GM23338 (cell line): ENCODE measurements at regions not wholly inside any gene's neighbourhood (a gene's known extent, or its start where the extent isn't known, plus 50 kb on each side); places are given as distances from the start of the nearest gene placed in this dataset.

Source experiments
- ATAC-seq: fragments of 200-7000 bp; cut with Tn5 transposase; 3 replicates; pipeline ENCODE4 v1.9.1; 2020
- DNase-seq: peaks from one replicate; pipeline ENCODE4 v3.0.0-alpha.2; 2015; ENCODE audit warnings: low spot score
- H2AFZ ChIP-seq: fragments of 200-600 bp; sonication (generic); 2 replicates; pipeline ENCODE4 v1.8.0; 2016; ENCODE audit warnings: antibody characterized with exemption, mild to moderate bottlenecking, moderate library complexity
- H3F3A ChIP-seq: fragments of 200-600 bp; sonication (generic); replicated peaks from 2 replicates; pipeline ENCODE4 v1.8.0; 2017; ENCODE audit warnings: antibody characterized with exemption, mixed run types, low read depth
- H3K27ac ChIP-seq: fragments of 200-600 bp; sonication (generic); 2 replicates; pipeline ENCODE4 v1.6.1; 2016; ENCODE audit warnings: low read depth
- H3K27me3 ChIP-seq: fragments of 200-600 bp; sonication (generic); 2 replicates; pipeline ENCODE4 v1.8.0; 2016; ENCODE audit warnings: mild to moderate bottlenecking, mixed run types, moderate library complexity; ENCODE audit not compliant: insufficient read depth
- H3K36me3 ChIP-seq: fragments of 200-600 bp; sonication (generic); 2 replicates; pipeline ENCODE4 v1.8.0; 2016; ENCODE audit warnings: mild to moderate bottlenecking; ENCODE audit not compliant: insufficient read depth
- H3K4me1 ChIP-seq: fragments of 200-600 bp; sonication (generic); 2 replicates; pipeline ENCODE4 v1.8.0; 2016; ENCODE audit warnings: mild to moderate bottlenecking, moderate library complexity; ENCODE audit not compliant: insufficient read depth
- H3K4me2 ChIP-seq: fragments of 200-600 bp; sonication (generic); 2 replicates; pipeline ENCODE4 v1.7.1; 2017; ENCODE audit warnings: mixed run types
- H3K4me3 ChIP-seq: fragments of 200-600 bp; sonication (generic); 2 replicates; pipeline ENCODE4 v1.6.1; 2016; ENCODE audit warnings: mixed run types
- H3K79me2 ChIP-seq: fragments of 200-600 bp; sonication (generic); replicated peaks from 2 replicates; pipeline ENCODE4 v1.8.0; 2017; ENCODE audit warnings: mild to moderate bottlenecking; ENCODE audit not compliant: insufficient read depth
- H3K9me2 ChIP-seq: fragments of 200-600 bp; sonication (generic); 2 replicates; pipeline ENCODE4 v1.8.0; 2017; ENCODE audit not compliant: insufficient read depth
- H4K20me1 ChIP-seq: fragments of 200-600 bp; sonication (generic); replicated peaks from 2 replicates; pipeline ENCODE4 v1.8.0; 2017; ENCODE audit warnings: mild to moderate bottlenecking; ENCODE audit not compliant: insufficient read depth
- H3K27ac Mint-ChIP-seq: 2 replicates; pipeline ENCODE4 v1.8.0; 2020; ENCODE audit warnings: inconsistent platforms, mild to moderate bottlenecking, moderate library complexity, mixed read lengths
- H3K27me3 Mint-ChIP-seq: 3 replicates; pipeline ENCODE4 v1.8.0; 2022; ENCODE audit warnings: low read depth, mild to moderate bottlenecking, moderate library complexity, mixed read lengths, inconsistent platforms; ENCODE audit not compliant: insufficient read depth, poor library complexity
- H3K36me3 Mint-ChIP-seq: 3 replicates; pipeline ENCODE4 v1.8.0; 2021; ENCODE audit warnings: low read depth, mild to moderate bottlenecking, inconsistent platforms, moderate library complexity, mixed read lengths
- H3K4me1 Mint-ChIP-seq: 3 replicates; pipeline ENCODE4 v1.8.0; 2020; ENCODE audit warnings: mild to moderate bottlenecking, inconsistent platforms, mixed read lengths
- H3K4me3 Mint-ChIP-seq: 3 replicates; pipeline ENCODE4 v1.8.0; 2021; ENCODE audit warnings: moderate library complexity, mild to moderate bottlenecking, inconsistent platforms, mixed read lengths
- H3K9me3 Mint-ChIP-seq: 3 replicates; pipeline ENCODE4 v1.8.0; 2020; ENCODE audit warnings: moderate library complexity, mild to moderate bottlenecking, inconsistent platforms, mixed read lengths
- CREB1 ChIP-seq: fragments of 250-450 bp; sonication (Bioruptor Pico); IDR thresholded peaks from 2 replicates; pipeline ENCODE4 v1.5.0; 2020; ENCODE audit warnings: low read depth, mild to moderate bottlenecking, moderate library complexity
- EZH2 ChIP-seq: fragments of 200-600 bp; sonication (generic); IDR thresholded peaks from one replicate; pipeline ENCODE4 v1.8.0; 2017; ENCODE audit warnings: antibody characterized with exemption, mild to moderate bottlenecking, low read depth; ENCODE audit not compliant: unreplicated experiment
- EZH2phosphoT487 ChIP-seq: fragments of 200-600 bp; sonication (generic); IDR thresholded peaks from one replicate; pipeline ENCODE4 v1.8.1; 2018; ENCODE audit warnings: antibody characterized with exemption; ENCODE audit not compliant: unreplicated experiment
- JUNB ChIP-seq: IDR thresholded peaks from one replicate; pipeline ENCODE4 v1.6.1; 2016; ENCODE audit warnings: antibody characterized with exemption; ENCODE audit not compliant: unreplicated experiment
- NANOG ChIP-seq: IDR thresholded peaks from 2 replicates; pipeline ENCODE4 v1.6.1; 2016; ENCODE audit warnings: antibody characterized with exemption, borderline replicate concordance
- REST ChIP-seq: IDR thresholded peaks from one replicate; pipeline ENCODE4 v1.6.1; 2018; ENCODE audit warnings: antibody characterized with exemption; ENCODE audit not compliant: unreplicated experiment
- STAT1 ChIP-seq: IDR thresholded peaks from one replicate; pipeline ENCODE4 v1.6.1; 2016; ENCODE audit warnings: antibody characterized with exemption; ENCODE audit not compliant: unreplicated experiment
- ZNF114 ChIP-seq: fragments of 250-450 bp; sonication (Bioruptor Pico); IDR thresholded peaks from 2 replicates; pipeline ENCODE4 v1.5.0; 2020; ENCODE audit warnings: mild to moderate bottlenecking, moderate library complexity
- ZNF331 ChIP-seq: fragments of 250-450 bp; sonication (Bioruptor Pico); IDR thresholded peaks from 2 replicates; pipeline ENCODE4 v1.5.0; 2020; ENCODE audit warnings: low read depth, mild to moderate bottlenecking, moderate library complexity
- TF ChIP-seq, protein P1 (sequence below): IDR thresholded peaks from 2 replicates; pipeline ENCODE4 v1.6.1; 2016; ENCODE audit warnings: antibody characterized with exemption
- TF ChIP-seq, protein P2 (sequence below): fragments of 250-450 bp; sonication (Bioruptor Pico); IDR thresholded peaks from 2 replicates; pipeline ENCODE4 v1.5.0; 2020; ENCODE audit warnings: mild to moderate bottlenecking, moderate library complexity

DNA sequence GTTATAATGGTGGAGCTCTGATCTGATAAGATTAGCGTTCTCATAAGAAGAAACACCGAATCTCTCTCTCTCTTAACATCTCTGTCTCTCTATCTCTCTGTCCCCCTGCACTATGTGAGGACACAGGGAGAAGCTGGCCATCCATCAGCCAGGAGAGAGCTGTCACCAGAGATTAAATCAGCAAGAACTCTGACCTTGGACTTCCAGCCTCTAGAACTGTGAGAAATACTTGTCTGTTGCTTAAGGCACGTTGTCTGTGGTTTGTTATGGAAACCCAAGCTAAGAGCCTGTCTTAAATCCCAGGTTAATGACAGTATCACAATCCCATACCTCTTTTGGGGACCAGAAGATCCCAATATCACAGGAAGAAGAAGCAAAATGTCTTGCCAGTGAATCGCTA, 132.0 kb upstream of the AKR1E2 start:
- H3K4me3 ChIP-seq = no peak overlapping the region
- Mint-ChIP-seq H3K4me1 (no peaks in the 10 kb centered on the region), H3K27ac (no peak overlapping the region), H3K36me3 (no peaks in the 10 kb centered on the region), H3K27me3 (no peaks in the 10 kb centered on the region), H3K9me3 (no peaks in the 10 kb centered on the region), H3K4me3 (no peak overlapping the region)
- H3K79me2 ChIP-seq = no peaks in the 10 kb centered on the region
- no peak overlapping the region for H3K4me2 ChIP-seq
- no peaks in the 10 kb centered on the region for H4K20me1 ChIP-seq
- no peak overlapping the region for H3K27ac ChIP-seq
- H3K9me2 ChIP-seq = 0 out of 2 replicates have a peak, but pooled peaks cover 3% of the 10 kb centered on the region
- no peak for DNase-seq
- H2AFZ ChIP-seq = no peak overlapping the region
- H3K36me3 ChIP-seq = no peaks in the 10 kb centered on the region
- no peaks in the 10 kb centered on the region for H3K4me1 ChIP-seq
- no peak for ATAC-seq
- no peak for TF ChIP-seq REST
- no peak for TF ChIP-seq ZNF114 (CRISPR knock-in tag)
- no peak for TF ChIP-seq ZNF331 (CRISPR knock-in tag)
- TF ChIP-seq STAT1 = no peak
- no peak for TF ChIP-seq CREB1 (CRISPR knock-in tag)
- H3K27me3 ChIP-seq = no peaks in the 10 kb centered on the region
- no peaks in the 10 kb centered on the region for H3F3A ChIP-seq

DNA sequence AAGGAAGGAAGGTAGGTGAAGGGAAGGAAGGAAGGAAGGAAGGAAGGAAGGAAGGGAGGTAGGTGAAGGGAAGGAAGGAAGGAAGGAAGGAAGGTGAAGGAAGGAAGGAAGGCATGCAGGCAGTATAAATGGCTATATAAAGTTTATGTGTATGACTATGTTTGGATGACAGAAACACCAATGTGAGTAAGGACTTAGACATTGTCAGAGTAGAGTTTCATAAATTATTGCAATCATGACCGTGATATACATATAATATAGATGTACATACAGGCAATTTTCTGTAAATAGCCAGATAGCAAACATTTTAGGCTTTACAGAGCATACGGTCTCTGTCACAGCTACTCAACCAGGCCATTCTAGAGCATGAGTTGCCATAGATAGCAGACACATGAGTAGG, 133.8 kb upstream of the AKR1E2 start:
- no peak overlapping the region for H3K4me3 ChIP-seq
- no peaks in the 10 kb centered on the region for H3F3A ChIP-seq
- H4K20me1 ChIP-seq = no peaks in the 10 kb centered on the region
- H3K27me3 Mint-ChIP-seq = no peaks in the 10 kb centered on the region
- no peaks in the 10 kb centered on the region for H3K27me3 ChIP-seq
- no peak overlapping the region for H2AFZ ChIP-seq
- no peaks in the 10 kb centered on the region for H3K79me2 ChIP-seq
- H3K36me3 Mint-ChIP-seq = no peaks in the 10 kb centered on the region
- H3K4me3 Mint-ChIP-seq = no peak overlapping the region
- 0 out of 2 replicates have a peak, but pooled peaks cover 3% of the 10 kb centered on the region for H3K9me2 ChIP-seq
- ATAC-seq (no peak), DNase-seq (no peak)
- no peak overlapping the region for H3K27ac ChIP-seq
- H3K4me1 ChIP-seq = no peaks in the 10 kb centered on the region
- H3K4me2 ChIP-seq = no peak overlapping the region
- H3K27ac Mint-ChIP-seq = no peak overlapping the region
- H3K4me1 Mint-ChIP-seq = no peaks in the 10 kb centered on the region
- H3K36me3 ChIP-seq = no peaks in the 10 kb centered on the region
- H3K9me3 Mint-ChIP-seq = no peaks in the 10 kb centered on the region
- TF ChIP-seq ZNF331 (CRISPR knock-in tag) = no peak
- TF ChIP-seq EZH2phosphoT487 = no peak
- no peak for TF ChIP-seq NANOG
- TF ChIP-seq, protein P1, sequence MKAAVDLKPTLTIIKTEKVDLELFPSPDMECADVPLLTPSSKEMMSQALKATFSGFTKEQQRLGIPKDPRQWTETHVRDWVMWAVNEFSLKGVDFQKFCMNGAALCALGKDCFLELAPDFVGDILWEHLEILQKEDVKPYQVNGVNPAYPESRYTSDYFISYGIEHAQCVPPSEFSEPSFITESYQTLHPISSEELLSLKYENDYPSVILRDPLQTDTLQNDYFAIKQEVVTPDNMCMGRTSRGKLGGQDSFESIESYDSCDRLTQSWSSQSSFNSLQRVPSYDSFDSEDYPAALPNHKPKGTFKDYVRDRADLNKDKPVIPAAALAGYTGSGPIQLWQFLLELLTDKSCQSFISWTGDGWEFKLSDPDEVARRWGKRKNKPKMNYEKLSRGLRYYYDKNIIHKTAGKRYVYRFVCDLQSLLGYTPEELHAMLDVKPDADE = no peak
- TF ChIP-seq JUNB = no peak
- TF ChIP-seq EZH2 = no peak
- TF ChIP-seq, protein P2, sequence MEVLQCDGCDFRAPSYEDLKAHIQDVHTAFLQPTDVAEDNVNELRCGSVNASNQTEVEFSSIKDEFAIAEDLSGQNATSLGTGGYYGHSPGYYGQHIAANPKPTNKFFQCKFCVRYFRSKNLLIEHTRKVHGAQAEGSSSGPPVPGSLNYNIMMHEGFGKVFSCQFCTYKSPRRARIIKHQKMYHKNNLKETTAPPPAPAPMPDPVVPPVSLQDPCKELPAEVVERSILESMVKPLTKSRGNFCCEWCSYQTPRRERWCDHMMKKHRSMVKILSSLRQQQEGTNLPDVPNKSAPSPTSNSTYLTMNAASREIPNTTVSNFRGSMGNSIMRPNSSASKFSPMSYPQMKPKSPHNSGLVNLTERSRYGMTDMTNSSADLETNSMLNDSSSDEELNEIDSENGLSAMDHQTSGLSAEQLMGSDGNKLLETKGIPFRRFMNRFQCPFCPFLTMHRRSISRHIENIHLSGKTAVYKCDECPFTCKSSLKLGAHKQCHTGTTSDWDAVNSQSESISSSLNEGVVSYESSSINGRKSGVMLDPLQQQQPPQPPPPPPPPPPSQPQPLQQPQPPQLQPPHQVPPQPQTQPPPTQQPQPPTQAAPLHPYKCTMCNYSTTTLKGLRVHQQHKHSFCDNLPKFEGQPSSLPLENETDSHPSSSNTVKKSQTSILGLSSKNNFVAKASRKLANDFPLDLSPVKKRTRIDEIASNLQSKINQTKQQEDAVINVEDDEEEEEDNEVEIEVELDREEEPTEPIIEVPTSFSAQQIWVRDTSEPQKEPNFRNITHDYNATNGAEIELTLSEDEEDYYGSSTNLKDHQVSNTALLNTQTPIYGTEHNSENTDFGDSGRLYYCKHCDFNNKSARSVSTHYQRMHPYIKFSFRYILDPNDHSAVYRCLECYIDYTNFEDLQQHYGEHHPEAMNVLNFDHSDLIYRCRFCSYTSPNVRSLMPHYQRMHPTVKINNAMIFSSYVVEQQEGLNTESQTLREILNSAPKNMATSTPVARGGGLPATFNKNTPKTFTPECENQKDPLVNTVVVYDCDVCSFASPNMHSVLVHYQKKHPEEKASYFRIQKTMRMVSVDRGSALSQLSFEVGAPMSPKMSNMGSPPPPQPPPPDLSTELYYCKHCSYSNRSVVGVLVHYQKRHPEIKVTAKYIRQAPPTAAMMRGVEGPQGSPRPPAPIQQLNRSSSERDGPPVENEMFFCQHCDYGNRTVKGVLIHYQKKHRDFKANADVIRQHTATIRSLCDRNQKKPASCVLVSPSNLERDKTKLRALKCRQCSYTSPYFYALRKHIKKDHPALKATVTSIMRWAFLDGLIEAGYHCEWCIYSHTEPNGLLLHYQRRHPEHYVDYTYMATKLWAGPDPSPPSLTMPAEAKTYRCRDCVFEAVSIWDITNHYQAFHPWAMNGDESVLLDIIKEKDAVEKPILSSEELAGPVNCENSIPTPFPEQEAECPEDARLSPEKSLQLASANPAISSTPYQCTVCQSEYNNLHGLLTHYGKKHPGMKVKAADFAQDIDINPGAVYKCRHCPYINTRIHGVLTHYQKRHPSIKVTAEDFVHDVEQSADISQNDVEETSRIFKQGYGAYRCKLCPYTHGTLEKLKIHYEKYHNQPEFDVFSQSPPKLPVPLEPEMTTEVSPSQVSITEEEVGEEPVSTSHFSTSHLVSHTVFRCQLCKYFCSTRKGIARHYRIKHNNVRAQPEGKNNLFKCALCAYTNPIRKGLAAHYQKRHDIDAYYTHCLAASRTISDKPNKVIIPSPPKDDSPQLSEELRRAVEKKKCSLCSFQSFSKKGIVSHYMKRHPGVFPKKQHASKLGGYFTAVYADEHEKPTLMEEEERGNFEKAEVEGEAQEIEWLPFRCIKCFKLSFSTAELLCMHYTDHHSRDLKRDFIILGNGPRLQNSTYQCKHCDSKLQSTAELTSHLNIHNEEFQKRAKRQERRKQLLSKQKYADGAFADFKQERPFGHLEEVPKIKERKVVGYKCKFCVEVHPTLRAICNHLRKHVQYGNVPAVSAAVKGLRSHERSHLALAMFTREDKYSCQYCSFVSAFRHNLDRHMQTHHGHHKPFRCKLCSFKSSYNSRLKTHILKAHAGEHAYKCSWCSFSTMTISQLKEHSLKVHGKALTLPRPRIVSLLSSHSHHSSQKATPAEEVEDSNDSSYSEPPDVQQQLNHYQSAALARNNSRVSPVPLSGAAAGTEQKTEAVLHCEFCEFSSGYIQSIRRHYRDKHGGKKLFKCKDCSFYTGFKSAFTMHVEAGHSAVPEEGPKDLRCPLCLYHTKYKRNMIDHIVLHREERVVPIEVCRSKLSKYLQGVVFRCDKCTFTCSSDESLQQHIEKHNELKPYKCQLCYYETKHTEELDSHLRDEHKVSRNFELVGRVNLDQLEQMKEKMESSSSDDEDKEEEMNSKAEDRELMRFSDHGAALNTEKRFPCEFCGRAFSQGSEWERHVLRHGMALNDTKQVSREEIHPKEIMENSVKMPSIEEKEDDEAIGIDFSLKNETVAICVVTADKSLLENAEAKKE = no peak
